ENCODE measurements at regions not wholly inside any gene's neighbourhood (a gene's known extent, or its start where the extent isn't known, plus 50 kb on each side); places are given as distances from the start of the nearest gene placed in this dataset.

- TF ChIP-seq ETV6 (conservative IDR thresholded peaks at IDR 0.05 in 1 of 2, IDR thresholded peaks at IDR 0.05 in 1 of 2; ENCODE audit: borderline replicate concordance in 1 of 2, low read depth in 1 of 2) (no peak), ZZZ3 (IDR thresholded peaks at IDR 0.05; ENCODE audit: control insufficient read depth, insufficient read length, low read depth) (no peak), PAX8 (IDR thresholded peaks at IDR 0.05) (no peak), SREBF1 (IDR thresholded peaks at IDR 0.05; ENCODE audit: low read length) (no peak), MEF2B (IDR thresholded peaks at IDR 0.05; ENCODE audit: partially characterized antibody, poor library complexity, severe bottlenecking) (no peak), POU2F2 (IDR thresholded peaks at IDR 0.05; ENCODE audit: borderline replicate concordance, low read depth, low read length) (no peak), SIN3A (IDR thresholded peaks at IDR 0.05; ENCODE audit: low read depth, low read length) (no peak), NBN (IDR thresholded peaks at IDR 0.05) (no peak), SIX5 (IDR thresholded peaks at IDR 0.05; ENCODE audit: low read depth, low read length, severe bottlenecking) (no peak)
Observed at GRCh38 chr15:46386356-46386755, 751.5 kb downstream of the SQOR start (continued).

DNA sequence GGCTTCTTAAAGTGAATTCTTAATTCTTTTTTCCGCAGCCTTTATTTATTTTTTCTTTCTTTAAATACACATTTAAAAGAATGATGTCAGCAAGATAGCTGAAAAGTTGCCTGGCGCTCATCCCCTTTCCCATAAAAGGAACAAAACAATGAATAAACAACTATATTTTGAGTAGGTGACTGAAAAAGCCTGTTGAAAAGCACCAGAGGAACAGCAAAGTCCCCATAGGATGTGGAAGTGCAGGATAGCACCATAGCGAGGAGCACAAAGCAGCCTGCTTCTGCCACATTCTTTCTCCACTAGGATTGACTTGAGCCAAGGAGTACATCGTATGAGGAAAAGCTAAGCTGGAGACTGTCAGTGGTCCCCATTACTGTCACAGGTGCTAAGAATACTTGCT, 754.9 kb downstream of the SQOR start:
- 28% methylated on average over 4 of the region's 4 CpGs for WGBS (ENCODE audit: insufficient coverage, insufficient replicate concordance, low lambda C conversion rate, missing lambda C conversion rate)
- Histone ChIP-seq H4K20me1 (ENCODE audit: control insufficient read depth, insufficient read depth) (no peaks in the 10 kb centered on the region), H3K9me3 (replicated peaks; ENCODE audit: control insufficient read depth, insufficient read depth, low read length) (no peaks in the 10 kb centered on the region; the same call in 2 of the 3 replicates), H3K4me1 (ENCODE audit: control insufficient read depth, insufficient read depth, low read length) (no peaks in the 10 kb centered on the region), H2AFZ (ENCODE audit: control insufficient read depth, low read depth, low read length) (no peak overlapping the region), H3K4me3 (no peak overlapping the region), H3K9ac (ENCODE audit: control insufficient read depth, insufficient read depth, low read length) (no peak overlapping the region), H3K4me2 (ENCODE audit: control insufficient read depth, insufficient read depth) (no peak overlapping the region), H3K79me2 (ENCODE audit: control insufficient read depth, insufficient read depth, low read length) (no peaks in the 10 kb centered on the region), H3K27ac (ENCODE audit: control insufficient read depth, insufficient read depth) (no peak overlapping the region), H3K27me3 (replicated peaks in 1 of 2; ENCODE audit: control insufficient read depth in 2 of 2, insufficient read depth in 2 of 2, low read length in 1 of 2) (no peaks in the 10 kb centered on the region), H3K36me3 (ENCODE audit: control insufficient read depth in 2 of 2, insufficient read depth in 2 of 2, low read length in 1 of 2) (no peaks in the 10 kb centered on the region)
- DNase-seq (ENCODE audit: low read depth, low spot score) = no peak
- intact Hi-C loops (cut with micrococcal nuclease; ENCODE audit: unreplicated experiment) = no loop called here
- POLR2A ChIA-PET = no interaction called here
- RAD21 ChIA-PET (ENCODE audit: unreplicated experiment) = no interaction called here
- no TSS peak for BruUV-seq (replicated peaks)
- in situ Hi-C loops (cut with MboI) = no loop called here
- CTCF ChIA-PET = no interaction called here
- no peak for FAIRE-seq
- SMC1A ChIA-PET (ENCODE audit: uncharacterized antibody, unreplicated experiment) = no interaction called here
- no peak for ATAC-seq
- TF ChIP-seq TCF12 (IDR thresholded peaks at IDR 0.05; ENCODE audit: low read depth, low read length) = no peak
- no peak for TF ChIP-seq PBX3 (IDR thresholded peaks at IDR 0.05; ENCODE audit: insufficient replicate concordance, low read depth, low read length)
- no peak for TF ChIP-seq CBFB (IDR thresholded peaks at IDR 0.05; ENCODE audit: low read depth)
- TF ChIP-seq ZSCAN29 (IDR thresholded peaks at IDR 0.05) = no peak
- no peak for TF ChIP-seq ZBED1 (IDR thresholded peaks at IDR 0.05; ENCODE audit: borderline replicate concordance)
- no peak for TF ChIP-seq MYB (IDR thresholded peaks at IDR 0.05; ENCODE audit: borderline replicate concordance, low read depth, low read length)
- TF ChIP-seq PAX5 (IDR thresholded peaks at IDR 0.05; ENCODE audit: borderline replicate concordance, low read depth, low read length) = no peak
- no peak for TF ChIP-seq ZNF217 (IDR thresholded peaks at IDR 0.05)
- TF ChIP-seq EGR1 (IDR thresholded peaks at IDR 0.05; ENCODE audit: borderline replicate concordance in 1 of 2, low read depth in 2 of 2, low read length in 2 of 2) = no peak
- no peak for TF ChIP-seq JUNB (IDR thresholded peaks at IDR 0.05)
- TF ChIP-seq, protein P1, sequence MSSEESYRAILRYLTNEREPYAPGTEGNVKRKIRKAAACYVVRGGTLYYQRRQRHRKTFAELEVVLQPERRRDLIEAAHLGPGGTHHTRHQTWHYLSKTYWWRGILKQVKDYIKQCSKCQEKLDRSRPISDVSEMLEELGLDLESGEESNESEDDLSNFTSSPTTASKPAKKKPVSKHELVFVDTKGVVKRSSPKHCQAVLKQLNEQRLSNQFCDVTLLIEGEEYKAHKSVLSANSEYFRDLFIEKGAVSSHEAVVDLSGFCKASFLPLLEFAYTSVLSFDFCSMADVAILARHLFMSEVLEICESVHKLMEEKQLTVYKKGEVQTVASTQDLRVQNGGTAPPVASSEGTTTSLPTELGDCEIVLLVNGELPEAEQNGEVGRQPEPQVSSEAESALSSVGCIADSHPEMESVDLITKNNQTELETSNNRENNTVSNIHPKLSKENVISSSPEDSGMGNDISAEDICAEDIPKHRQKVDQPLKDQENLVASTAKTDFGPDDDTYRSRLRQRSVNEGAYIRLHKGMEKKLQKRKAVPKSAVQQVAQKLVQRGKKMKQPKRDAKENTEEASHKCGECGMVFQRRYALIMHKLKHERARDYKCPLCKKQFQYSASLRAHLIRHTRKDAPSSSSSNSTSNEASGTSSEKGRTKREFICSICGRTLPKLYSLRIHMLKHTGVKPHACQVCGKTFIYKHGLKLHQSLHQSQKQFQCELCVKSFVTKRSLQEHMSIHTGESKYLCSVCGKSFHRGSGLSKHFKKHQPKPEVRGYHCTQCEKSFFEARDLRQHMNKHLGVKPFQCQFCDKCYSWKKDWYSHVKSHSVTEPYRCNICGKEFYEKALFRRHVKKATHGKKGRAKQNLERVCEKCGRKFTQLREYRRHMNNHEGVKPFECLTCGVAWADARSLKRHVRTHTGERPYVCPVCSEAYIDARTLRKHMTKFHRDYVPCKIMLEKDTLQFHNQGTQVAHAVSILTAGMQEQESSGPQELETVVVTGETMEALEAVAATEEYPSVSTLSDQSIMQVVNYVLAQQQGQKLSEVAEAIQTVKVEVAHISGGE (CRISPR knock-in tag; IDR thresholded peaks at IDR 0.05) = no peak
- no peak for TF ChIP-seq HDGF (IDR thresholded peaks at IDR 0.05)
- no peak for TF ChIP-seq GABPA (IDR thresholded peaks at IDR 0.05; ENCODE audit: low read depth)
- TF ChIP-seq PML (IDR thresholded peaks at IDR 0.05; ENCODE audit: low read length) = no peak
- no peak for TF ChIP-seq TCF3 (IDR thresholded peaks at IDR 0.05; ENCODE audit: borderline replicate concordance, insufficient read depth, low read depth, low read length)

Measured in GM12878 (cell line).